Nephron progenitor cell (in vitro differentiated cells): ENCODE measurements at regions not wholly inside any gene's neighbourhood (a gene's known extent, or its start where the extent isn't known, plus 50 kb on each side); places are given as distances from the start of the nearest gene placed in this dataset.

Source experiments
- DNase-seq: peaks from one replicate; pipeline ENCODE4 v3.0.0; 2021
- H3K27ac Mint-ChIP-seq: 2 replicates; pipeline ENCODE4 v1.8.0; 2021; ENCODE audit warnings: mild to moderate bottlenecking, moderate library complexity, mixed read lengths
- H3K27me3 Mint-ChIP-seq: 2 replicates; pipeline ENCODE4 v1.8.0; 2021; ENCODE audit warnings: mild to moderate bottlenecking, low read depth, mixed read lengths; ENCODE audit not compliant: poor library complexity
- H3K36me3 Mint-ChIP-seq: 2 replicates; pipeline ENCODE4 v1.8.0; 2021; ENCODE audit warnings: low read depth, mixed read lengths
- H3K4me1 Mint-ChIP-seq: 2 replicates; pipeline ENCODE4 v1.8.0; 2021; ENCODE audit warnings: mixed read lengths
- H3K4me3 Mint-ChIP-seq: 2 replicates; pipeline ENCODE4 v1.8.0; 2021; ENCODE audit warnings: mild to moderate bottlenecking, moderate library complexity, mixed read lengths
- H3K9me3 Mint-ChIP-seq: 2 replicates; pipeline ENCODE4 v1.8.0; 2021; ENCODE audit warnings: mild to moderate bottlenecking, moderate library complexity, mixed read lengths
- TF ChIP-seq, protein P1 (sequence below): fragments of 200-600 bp; sonication (generic); IDR thresholded peaks from 2 replicates; pipeline ENCODE4 v1.5.0; 2021; ENCODE audit warnings: antibody characterized with exemption

DNA sequence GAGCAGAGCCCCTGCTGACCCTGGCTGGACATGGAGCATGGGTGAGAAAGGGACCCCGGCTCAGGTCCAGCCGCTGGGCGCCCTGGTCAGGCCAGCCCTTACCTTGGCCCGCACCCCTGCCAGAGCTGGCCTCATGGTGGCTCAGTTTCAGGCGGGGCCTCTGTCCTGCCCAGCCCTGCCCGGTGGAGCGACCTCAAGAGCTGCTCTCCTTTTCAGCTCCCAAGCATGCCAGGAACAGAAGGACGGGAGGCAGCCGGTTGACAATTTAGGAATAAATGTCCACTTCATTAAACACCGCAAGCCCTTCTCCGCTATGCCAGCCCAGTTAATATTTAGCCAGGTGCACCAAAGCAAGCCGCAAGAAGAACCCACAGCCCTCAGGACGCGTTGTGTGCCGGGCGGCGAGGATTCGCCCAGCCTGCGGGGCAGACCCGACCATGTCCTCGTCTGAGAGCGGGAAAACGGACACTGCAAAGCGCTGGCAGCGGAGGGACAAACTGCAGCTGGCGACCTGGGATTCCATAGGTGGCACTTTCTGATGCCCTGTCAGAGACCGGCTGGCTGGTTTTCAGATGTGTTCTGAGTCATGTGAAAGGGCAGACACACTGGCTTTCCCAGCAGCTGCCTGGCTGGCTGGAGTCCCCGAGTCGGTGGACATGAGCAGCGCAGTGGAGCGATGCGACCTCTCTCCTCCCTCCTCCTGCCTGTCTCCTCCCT is 221.9 kb downstream of the TTLL2 start:
- TF ChIP-seq, protein P1, sequence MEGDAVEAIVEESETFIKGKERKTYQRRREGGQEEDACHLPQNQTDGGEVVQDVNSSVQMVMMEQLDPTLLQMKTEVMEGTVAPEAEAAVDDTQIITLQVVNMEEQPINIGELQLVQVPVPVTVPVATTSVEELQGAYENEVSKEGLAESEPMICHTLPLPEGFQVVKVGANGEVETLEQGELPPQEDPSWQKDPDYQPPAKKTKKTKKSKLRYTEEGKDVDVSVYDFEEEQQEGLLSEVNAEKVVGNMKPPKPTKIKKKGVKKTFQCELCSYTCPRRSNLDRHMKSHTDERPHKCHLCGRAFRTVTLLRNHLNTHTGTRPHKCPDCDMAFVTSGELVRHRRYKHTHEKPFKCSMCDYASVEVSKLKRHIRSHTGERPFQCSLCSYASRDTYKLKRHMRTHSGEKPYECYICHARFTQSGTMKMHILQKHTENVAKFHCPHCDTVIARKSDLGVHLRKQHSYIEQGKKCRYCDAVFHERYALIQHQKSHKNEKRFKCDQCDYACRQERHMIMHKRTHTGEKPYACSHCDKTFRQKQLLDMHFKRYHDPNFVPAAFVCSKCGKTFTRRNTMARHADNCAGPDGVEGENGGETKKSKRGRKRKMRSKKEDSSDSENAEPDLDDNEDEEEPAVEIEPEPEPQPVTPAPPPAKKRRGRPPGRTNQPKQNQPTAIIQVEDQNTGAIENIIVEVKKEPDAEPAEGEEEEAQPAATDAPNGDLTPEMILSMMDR = no peak
- Mint-ChIP-seq H3K4me3 (no peak overlapping the region), H3K27me3 (peaks cover 9% of the 10 kb centered on the region)

DNA sequence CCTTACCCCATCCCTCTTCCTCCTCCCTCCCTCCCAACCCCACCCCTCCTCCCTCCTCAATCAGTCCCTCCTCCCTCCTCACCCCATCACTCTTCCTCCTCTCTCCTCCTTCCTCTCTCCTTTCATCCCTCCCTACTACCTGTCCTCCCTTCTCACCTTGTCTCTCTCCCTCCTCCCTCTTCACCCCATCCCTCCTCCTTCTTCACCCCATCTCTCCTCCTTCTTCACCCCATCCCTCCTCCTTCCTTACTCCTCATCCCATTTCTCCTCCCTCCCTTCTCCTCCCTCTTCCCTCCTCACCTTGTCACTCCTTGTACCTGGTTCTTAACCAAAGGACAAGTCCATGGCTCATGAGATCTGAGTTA is 222.4 kb downstream of the TTLL2 start:
- TF ChIP-seq, protein P1 = no peak
- no peak overlapping the region for H3K27ac Mint-ChIP-seq
- peaks cover 4% of the 10 kb centered on the region for H3K9me3 Mint-ChIP-seq
- no peak for DNase-seq
- no peak overlapping the region for H3K4me3 Mint-ChIP-seq
- peaks cover under 1% of the 10 kb centered on the region for H3K36me3 Mint-ChIP-seq
- H3K4me1 Mint-ChIP-seq = peaks cover 13% of the 10 kb centered on the region
- H3K27me3 Mint-ChIP-seq = peaks cover 9% of the 10 kb centered on the region

More for the DNA sequence above, 221.9 kb downstream of the TTLL2 start:
- Mint-ChIP-seq H3K4me1 (peaks cover 12% of the 10 kb centered on the region), H3K36me3 (peaks cover 4% of the 10 kb centered on the region), H3K27ac (no peak overlapping the region), H3K9me3 (peaks cover 5% of the 10 kb centered on the region)
- no peak for DNase-seq

DNA sequence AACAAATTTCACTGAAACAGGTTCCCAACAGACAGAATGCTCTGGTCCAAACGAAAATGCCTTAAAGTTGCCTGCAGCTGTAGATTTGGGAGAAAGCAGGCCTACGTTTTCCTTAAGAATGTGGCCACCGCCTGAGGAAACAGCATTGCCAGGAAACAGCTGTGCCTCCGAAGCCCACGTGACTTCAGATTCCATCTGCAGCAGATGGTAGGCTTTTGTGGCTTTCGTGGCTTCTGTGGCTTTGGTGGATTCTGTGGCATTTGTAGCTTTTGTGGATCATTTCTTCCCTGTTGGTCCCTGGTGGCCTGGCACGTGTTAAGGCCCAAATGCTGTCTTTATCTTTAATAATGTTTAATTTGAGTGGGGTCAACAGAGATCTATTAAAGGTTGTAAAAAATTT is 222.9 kb downstream of the TTLL2 start:
- DNase-seq = no peak
- Mint-ChIP-seq H3K27ac (no peak overlapping the region), H3K4me1 (peaks cover 18% of the 10 kb centered on the region)

GRCh38 chr6:167548451-167548850 is 223.6 kb downstream of the TTLL2 start:
- peaks cover 9% of the 10 kb centered on the region for H3K27me3 Mint-ChIP-seq
- no peak for DNase-seq
- no peaks in the 10 kb centered on the region for H3K36me3 Mint-ChIP-seq
- H3K9me3 Mint-ChIP-seq = peaks cover 4% of the 10 kb centered on the region
- TF ChIP-seq, protein P1 = no peak
- no peak overlapping the region for H3K4me3 Mint-ChIP-seq
- H3K4me1 Mint-ChIP-seq = peaks cover 25% of the 10 kb centered on the region
- H3K27ac Mint-ChIP-seq = no peak overlapping the region

More for the DNA sequence above, 222.9 kb downstream of the TTLL2 start:
- Mint-ChIP-seq H3K36me3 (no peaks in the 10 kb centered on the region), H3K9me3 (peaks cover 4% of the 10 kb centered on the region), H3K27me3 (peaks cover 9% of the 10 kb centered on the region), H3K4me3 (no peak overlapping the region)
- TF ChIP-seq, protein P1 = no peak

DNA sequence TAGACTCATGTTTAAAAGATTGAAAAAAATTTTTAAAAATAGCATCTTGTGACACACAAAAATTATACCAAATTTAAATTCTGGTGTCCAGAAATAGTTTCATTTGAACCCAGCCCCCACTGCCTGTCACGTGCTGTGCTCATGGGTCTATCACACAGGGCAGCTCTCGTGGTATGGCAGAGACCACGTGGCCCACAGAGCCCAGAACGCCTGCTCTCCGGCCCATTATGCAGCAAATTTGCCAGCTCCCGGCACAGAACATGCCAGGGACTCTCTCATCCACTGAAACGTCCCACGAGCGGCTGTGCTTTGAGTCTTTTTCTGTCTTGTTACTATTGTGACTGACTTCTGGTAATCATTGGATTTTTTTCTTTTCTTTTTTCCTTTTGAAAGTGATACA is 224.3 kb downstream of the TTLL2 start:
- H3K4me3 Mint-ChIP-seq = no peak overlapping the region
- TF ChIP-seq, protein P1 = no peak
- no peak overlapping the region for H3K27ac Mint-ChIP-seq

GRCh38 chr6:167550941-167551627 is 226.2 kb downstream of the TTLL2 start:
- Mint-ChIP-seq H3K27me3 (peaks cover 4% of the 10 kb centered on the region), H3K9me3 (peaks cover 10% of the 10 kb centered on the region), H3K4me1 (peaks cover 27% of the 10 kb centered on the region), H3K27ac (no peak overlapping the region), H3K4me3 (no peak overlapping the region), H3K36me3 (no peaks in the 10 kb centered on the region)
- no peak for DNase-seq
- TF ChIP-seq, protein P1 = no peak

More for the DNA sequence above, 224.3 kb downstream of the TTLL2 start:
- no peak for DNase-seq
- Mint-ChIP-seq H3K27me3 (peaks cover 9% of the 10 kb centered on the region), H3K9me3 (peaks cover 5% of the 10 kb centered on the region), H3K4me1 (peaks cover 32% of the 10 kb centered on the region), H3K36me3 (no peaks in the 10 kb centered on the region)
